Body of pancreas (tissue), 4 donors: ENCODE measurements at regions not wholly inside any gene's neighbourhood (a gene's known extent, or its start where the extent isn't known, plus 50 kb on each side); places are given as distances from the start of the nearest gene placed in this dataset.

Experiments
- POLR2A ChIP-seq, 3 donors: fragments of 450-650 bp; IDR thresholded peaks; one replicate each; pipeline ENCODE4 v1.6.1; 2016; ENCODE audit warnings: antibody characterized with exemption in 3 of 3, mild to moderate bottlenecking in 2 of 3
- TF ChIP-seq, protein P1 (sequence below), 7 experiments: fragments of 450-650 bp in 4 of 7; fragments of 200-600 bp in 3 of 7; sonication (generic) in 3 of 7; IDR thresholded peaks; one replicate each; pipeline ENCODE4 v1.5.1; 2016 to 2019; ENCODE audit warnings: antibody characterized with exemption in 7 of 7

DNA sequence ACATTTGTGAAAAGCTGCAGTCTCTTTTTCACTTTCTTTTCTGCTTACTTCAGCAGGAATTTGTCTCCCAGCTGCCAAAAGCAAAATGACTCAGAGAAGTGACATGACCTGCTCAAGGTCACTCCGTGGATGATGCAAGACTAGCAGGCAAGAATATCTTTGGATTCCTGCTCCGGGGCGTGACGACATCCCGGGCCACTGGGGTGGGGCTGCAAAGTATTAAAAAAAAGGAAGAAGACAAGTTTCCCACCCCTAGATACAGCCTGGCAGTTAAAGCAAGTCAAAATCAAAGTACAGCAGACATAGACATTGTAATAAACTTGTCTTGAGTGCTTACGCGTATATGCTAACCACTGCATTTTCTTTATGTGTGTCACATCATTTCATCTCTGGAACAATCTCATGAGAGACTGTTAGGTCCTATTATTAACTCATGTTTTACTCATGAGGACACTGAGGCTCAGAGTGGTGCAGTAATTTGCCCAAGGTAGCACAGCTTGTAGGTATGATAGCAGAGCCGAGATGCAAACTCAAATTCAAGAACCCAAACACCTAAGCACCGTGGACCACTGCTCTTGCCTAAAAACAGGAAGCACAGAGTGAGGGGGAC, 485.2 kb upstream of the PROK2 start:
- TF ChIP-seq, protein P1, sequence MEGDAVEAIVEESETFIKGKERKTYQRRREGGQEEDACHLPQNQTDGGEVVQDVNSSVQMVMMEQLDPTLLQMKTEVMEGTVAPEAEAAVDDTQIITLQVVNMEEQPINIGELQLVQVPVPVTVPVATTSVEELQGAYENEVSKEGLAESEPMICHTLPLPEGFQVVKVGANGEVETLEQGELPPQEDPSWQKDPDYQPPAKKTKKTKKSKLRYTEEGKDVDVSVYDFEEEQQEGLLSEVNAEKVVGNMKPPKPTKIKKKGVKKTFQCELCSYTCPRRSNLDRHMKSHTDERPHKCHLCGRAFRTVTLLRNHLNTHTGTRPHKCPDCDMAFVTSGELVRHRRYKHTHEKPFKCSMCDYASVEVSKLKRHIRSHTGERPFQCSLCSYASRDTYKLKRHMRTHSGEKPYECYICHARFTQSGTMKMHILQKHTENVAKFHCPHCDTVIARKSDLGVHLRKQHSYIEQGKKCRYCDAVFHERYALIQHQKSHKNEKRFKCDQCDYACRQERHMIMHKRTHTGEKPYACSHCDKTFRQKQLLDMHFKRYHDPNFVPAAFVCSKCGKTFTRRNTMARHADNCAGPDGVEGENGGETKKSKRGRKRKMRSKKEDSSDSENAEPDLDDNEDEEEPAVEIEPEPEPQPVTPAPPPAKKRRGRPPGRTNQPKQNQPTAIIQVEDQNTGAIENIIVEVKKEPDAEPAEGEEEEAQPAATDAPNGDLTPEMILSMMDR (IDR thresholded peaks at IDR 0.05): no peak
- no peak for TF ChIP-seq POLR2A (IDR thresholded peaks at IDR 0.05)
